Activated CD8-positive, alpha-beta memory T cell treated with anti-CD3 and anti-CD28 coated beads, Interleukin-2, amount 50 U/mL, for 48 hours (primary cell): ENCODE measurements at regions not wholly inside any gene's neighbourhood (a gene's known extent, or its start where the extent isn't known, plus 50 kb on each side); places are given as distances from the start of the nearest gene placed in this dataset.
"Not testable (repeated sequence)": the region's sequence is repeated elsewhere in the genome, so short reads cannot be mapped to it uniquely, and the experiment has no call there.

Experiments
- DNase-seq: peaks from one replicate; pipeline ENCODE4 v3.0.0-alpha.2; 2020

DNA sequence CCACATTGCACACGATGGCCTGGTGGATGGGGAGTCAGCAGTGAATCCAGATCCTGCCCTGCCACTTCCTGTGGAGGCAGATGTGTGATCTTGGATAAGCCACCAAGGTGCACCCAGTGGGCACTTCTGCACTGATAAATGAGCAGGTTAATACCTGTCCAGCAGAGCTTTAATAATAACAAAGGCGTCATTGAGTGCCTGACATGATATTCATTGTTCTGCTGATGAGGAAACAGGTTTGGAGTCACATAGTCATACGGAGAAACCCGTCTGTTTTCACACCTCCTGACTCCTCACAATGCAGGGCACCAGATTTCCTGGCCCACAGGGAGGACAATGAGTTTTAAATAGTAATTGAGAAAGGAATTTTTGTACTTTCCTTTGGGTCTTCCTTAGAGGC, 324.6 kb upstream of the CDH5 start:
- no peak for DNase-seq

DNA sequence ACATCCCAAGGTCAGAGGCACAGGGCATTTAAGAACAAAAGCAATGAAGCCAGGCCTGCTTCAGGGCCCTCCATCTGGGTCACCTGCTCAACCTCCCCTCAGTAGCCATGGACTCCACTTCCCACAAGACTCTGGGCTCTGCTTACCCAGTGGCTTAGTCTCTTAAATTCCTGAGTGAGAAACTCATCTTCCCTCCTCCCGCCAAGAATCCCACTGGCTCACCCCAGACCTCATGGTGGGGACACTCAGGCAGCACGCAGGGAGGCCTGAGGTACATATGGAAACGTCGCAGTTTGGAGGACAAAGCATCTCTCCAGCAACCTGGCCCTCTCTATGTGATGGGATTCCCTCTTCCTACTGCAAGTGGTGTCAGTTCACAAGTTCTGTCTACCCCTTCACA, 326.7 kb upstream of the CDH5 start:
- no peak for DNase-seq

DNA sequence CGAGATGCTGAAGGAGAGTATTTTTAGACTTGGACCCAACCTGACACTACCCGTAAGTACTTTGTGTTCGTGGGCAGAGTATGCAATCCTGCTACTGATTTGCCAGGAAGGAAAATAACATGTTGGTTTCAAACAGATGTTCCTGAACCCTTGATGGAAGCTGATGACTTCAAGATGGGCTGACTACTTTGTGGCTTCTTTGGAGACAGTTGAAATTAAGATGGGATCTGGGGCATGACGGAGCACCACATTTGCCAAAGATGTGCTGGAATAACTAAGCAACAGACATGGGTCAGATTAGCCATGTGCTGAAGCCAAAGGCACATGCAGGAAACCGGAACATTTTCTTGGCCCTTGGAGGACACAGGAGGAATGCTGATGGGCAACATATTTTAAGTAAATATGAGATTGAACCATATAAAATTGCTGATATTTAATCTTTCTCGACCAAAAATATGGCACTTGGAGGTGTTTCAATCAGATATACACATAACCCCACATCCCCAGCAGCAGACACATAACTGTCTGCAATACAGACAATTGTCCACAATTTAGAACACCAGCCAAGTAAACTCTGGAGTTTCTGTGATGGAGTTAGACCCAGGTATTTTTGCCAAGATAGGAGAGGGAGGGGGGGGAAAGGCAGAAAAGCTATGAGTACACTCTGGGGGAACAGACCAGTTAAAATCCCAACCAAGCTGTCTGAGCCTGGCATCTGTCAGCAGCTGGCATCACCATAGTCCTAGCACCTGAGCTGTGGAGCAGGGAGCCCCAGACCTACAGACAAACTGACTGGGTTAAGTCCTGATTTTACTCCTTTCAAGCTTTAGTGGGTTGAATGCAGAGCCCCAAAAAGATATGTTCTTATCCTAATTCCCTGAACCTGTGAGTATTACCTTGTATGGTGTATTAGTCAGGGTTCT, 329.4 kb upstream of the CDH5 start:
- no peak for DNase-seq

DNA sequence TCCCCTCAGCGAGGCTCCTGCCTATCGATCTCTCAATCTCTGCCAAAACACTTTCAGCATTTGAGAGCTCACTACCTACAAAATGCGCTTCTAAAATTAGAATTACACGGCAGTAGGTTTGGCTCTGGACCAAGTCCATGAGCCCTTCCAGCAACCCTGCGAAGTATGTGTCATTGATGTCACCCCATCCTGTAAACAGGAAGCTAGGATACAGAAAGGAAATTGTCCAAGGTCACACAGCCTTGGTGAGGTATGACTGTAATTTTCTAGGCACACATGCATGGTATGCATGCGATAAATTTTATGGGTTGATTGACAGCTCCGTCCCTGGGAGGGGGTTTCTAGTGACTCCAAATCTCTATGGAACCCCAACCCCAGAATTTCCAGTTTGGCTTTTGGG, 330.3 kb upstream of the CDH5 start:
- DNase-seq: no peak

DNA sequence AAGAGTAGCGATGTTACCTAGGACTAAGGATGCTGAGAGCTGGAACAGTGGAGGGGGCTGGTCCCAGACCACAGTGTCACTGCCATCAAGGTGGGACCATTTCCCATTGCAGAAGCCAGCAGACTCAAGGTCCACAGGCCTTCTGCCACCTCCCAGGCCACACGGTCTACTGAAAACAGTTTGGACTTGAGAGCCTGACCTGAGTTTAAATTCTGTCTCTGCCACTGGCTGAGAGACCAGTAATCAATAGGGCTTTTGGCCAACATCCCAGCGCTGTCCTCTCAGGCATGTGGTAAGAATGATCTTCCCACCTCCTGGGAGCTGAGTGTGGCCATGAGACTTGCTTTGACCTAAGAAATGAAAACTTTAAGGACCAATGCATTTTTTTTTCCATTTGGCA, 331.4 kb upstream of the CDH5 start:
- no peak for DNase-seq

DNA sequence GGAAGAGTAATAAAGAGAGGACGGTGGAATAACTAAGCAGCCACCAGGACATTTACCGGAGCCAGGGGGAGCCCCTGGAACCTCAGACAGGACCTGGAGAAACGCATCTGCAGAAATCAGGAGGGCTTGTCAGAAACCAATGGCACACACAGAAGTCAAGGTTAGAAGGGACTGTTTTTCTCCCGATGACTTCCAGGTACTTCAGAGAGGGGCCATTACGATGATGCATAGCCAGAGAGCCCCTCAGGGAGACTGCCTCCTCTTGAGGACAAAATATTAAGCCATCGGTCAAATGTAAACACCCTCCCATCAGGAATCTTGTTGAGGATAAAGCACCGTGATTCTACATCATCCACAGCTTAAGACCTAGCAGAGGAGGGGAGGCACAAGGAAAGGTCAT, 333.6 kb upstream of the CDH5 start:
- no peak for DNase-seq

DNA sequence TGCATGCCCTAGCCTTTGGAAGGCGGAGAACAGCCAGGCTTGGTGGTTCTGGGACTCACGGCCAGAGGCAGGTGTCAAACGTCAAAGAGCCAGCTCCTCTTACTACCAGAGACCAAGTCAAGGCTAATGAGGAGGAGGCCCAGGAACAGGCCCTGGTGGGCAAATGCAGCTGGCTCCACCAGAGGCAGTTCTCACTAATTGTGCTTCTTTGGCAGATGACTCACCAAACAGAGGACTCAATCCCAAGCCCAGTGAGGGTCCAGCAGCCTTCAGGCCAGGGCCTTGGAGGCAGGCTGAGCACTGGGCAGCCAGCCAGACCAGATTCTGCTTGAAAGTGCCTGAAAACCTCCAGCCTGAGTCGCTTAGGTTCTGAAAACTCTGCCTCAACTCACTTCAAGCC, 336.5 kb upstream of the CDH5 start:
- DNase-seq: no peak

DNA sequence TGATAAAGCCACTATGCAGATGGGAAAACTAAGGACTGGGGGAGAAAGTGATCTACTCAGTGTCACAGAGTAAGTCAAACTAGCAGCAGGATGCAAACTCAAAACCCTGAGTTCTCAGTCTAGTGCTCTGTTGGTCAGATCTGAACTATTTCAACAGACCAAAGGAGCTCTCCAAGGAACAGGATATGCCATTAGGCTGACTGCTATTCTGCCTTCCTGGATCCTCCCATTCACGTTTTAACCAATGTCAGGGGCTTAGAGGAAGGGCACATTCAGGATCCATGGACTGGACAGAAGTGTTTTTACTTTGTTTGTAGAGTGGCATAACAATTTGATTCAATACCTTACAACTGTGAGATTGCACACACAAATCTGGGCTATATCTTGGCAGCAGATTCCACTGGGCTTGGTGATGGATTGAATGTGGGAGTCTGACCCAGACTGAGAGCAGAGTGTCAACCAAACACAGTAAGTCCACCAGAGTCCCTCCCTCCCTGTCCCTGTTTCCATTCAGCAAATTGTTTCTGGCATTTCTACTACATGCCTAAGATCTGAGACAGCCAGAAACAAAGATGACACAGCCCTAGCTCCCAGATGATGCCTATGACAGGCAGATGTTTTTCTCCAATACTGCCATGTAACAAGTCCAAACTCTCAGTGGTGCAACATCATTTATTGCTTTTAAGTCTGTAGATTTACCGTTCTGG, 337.8 kb upstream of the CDH5 start:
- no peak for DNase-seq

DNA sequence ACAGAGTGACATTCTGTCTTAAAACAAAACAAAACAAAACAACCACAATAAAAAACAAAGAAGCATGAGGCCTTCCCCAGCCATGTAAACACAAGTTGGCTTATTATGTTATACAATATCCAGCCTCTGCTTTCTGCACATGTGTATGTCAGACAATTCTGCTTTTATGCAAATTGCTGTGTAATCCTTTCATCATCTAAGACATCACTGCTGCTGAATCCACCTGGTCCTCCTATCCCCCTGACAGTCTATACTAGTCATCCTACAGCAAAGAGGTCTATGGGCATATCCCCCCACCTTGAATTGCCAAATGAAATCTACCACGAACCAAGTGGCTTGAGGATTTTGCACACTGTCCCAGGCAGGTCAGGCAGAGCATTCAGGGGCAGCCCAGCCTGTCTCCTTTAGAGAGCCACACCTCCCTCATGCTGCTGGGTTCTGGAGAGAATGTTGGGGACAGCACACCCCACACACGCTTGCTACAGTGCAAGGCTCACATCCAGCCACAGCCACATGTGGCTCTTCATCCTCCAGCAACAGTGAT, 339.6 kb upstream of the CDH5 start:
- no peak for DNase-seq

DNA sequence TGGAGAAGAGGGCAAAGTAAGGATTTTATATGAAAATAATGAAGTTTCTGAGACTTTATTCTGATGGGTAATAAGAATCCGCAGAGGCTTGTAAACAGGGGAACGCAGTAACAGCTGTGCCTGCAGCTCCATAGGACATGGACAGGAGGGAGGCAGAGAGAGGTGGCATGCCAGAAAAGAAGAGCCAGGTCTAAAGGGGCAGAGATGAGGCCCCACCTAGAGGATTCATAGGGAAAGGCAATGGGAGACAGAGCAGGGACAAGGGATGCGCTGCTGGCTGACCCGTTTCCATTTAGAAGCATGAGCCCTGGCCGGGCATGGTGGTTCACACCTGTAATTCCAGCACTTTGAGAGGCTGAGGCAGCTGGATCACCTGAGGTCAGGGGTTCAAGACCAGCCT, 340.3 kb upstream of the CDH5 start:
- no peak for DNase-seq

DNA sequence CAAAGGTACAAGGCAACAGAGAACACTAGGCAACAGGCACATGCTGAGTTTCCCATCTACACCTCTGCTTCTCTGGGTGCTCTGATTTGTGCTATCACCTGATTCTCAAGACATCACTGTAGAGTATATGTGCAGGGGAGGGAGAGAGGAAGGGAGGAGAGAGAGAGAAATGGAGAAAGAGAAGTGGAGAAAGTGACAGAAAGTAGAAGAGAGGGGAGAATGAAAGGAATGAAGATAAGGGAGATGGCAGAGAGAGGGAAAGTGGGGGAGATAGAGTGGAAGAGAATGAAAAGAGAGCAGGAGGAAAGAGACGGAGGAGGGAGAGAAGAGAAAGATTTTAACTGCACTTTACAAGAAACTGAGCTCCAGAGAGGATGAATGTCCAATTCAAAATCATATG, 340.7 kb upstream of the CDH5 start:
- no peak for DNase-seq

DNA sequence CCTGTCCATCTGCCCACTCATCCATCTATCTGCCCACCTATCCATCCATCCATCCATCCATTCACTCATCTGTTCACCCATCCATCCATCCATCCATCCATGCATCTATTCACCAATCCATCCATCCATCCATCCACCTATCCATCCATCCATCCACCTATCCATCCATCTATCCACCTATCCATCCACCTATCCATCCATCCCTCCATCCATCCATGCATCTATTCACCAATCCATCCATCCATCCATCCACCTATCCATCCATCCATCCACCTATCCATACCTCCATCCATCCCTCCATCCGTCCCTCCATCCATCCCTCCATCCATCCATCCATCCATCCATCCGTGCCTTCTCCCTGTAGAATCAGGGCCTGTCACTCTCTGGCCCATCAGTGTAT, 341.9 kb upstream of the CDH5 start:
- not testable (repeated sequence) for DNase-seq

DNA sequence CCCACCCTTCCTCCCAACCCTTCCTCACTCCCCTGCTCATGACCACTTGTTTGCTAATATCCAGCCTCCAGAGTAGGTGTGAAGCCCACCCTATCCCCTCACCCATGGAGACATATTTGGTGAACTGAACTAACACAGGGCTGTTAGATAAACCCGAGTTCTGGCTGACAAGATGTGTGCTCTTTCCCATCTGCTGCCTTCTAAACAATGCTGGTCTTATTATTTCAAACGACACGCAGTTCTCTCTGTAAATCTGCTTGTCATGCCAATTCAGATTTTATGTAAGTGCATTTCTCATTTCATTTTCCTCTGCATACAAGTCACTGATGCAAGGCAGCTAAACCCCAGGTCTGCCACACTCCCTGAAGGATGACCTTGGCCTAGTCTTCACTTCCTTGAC, 343.0 kb upstream of the CDH5 start:
- no peak for DNase-seq

DNA sequence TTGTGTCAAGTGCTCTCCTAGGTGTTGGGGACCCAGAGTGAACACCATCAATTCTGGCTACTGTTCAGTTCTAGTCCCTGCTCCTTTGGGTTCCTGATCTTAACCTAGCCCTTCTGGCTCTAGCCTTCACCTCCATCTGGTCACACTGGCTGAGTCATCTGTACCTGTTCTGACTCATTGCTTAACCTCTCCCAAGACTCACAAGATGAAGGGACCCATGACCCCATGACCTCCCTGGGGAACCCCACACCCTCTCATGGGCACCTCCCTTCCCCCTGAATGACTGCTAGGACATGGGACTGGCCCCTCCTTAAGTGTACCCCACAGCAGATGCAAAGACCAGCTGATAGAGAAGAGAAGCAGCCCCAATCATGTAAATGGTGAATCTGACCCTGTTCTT, 345.8 kb upstream of the CDH5 start:
- no peak for DNase-seq

DNA sequence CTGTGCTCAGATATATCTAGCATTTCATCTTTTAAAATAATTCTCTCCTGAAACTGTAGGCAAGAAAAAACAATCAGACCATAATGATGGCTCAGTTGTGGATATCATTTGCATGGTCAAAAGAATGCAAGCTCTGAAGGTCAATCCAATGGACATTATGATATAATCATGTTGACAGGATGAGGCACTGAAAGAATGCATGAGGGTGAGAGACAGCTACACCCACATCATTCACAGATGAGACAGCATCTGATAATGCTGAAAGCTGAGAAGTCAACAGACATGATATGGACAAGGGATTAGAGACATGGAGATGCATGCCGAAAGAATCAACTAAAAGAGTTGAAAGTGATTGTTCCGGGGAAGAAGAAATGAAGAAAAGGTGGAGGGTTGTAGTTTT, 346.4 kb upstream of the CDH5 start:
- no peak for DNase-seq

DNA sequence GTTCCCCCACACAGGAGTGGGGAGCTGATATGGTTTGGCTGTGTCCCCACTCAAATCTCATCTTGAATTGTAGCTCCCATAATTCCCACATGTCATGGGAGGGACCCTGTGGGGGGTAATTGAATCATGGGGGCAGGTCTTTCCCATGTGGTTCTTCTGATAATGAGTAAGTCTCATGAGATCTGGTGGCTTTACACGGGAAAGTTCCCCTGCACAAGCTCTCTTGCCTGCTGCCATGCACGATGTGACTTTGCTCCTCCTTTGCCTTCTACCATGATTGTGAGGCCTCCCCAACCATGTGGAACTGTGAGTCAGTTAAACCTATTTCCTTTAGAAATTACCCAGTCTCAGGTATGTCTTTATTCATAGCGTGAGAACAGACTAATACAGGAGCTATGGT, 347.0 kb upstream of the CDH5 start:
- not testable (repeated sequence) for DNase-seq

DNA sequence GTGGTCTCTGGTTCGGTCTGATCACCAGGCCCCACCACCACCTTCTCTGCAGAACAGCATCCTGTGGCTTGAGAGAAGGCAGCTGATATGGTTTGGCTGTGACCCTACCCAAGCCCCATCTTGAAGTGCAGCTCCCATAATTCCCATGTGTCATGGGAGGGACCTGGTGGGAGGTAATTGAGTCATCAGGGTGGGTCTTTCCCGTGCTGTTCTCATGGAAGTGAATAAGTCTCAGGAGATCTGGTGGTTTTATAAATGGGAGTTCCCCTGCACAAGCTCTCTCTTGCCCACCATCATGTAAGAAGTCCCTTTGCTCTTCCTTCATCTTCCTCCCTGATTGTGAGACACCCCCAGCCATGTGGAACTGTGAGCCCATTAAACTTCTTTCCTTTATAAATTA, 352.3 kb upstream of the CDH5 start:
- DNase-seq: no peak

DNA sequence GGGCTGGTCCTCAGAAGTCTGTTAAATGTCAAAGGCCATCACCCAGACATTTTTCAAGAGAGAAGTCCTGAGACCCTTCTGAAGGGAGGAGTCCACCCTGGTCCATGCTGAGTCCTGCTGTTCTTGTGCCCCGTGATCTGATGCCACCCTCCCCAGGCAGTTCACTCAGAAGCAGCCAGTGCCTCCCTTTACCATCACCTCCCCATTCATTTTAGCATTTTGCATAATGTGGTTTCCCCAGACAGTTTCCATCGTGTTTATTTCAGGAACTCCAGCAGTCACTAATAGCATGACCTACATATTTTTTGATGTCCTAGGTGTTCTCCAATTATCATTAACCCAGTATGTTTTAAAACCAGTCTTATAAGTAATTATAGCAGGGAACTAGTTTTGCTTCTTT, 353.0 kb upstream of the CDH5 start:
- no peak for DNase-seq

DNA sequence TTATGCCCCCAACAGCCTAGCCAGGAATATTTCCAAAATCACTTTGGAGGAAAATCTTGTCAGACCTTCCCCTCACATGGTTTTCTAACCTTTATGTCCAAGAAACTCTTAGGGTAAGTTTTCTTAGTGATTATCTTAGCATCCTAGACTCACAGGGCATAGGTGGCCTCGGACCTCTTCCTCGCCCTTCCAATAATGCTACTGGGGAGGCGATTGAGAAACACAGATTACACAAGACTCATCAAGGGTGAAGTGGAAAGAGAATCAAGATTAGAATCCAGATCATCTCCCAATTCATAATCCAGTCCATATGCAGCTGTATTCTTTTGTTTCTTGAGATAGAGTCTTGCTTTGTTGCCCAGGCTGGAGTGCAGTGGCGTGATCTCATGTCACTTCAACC, 358.4 kb upstream of the CDH5 start:
- DNase-seq: no peak

DNA sequence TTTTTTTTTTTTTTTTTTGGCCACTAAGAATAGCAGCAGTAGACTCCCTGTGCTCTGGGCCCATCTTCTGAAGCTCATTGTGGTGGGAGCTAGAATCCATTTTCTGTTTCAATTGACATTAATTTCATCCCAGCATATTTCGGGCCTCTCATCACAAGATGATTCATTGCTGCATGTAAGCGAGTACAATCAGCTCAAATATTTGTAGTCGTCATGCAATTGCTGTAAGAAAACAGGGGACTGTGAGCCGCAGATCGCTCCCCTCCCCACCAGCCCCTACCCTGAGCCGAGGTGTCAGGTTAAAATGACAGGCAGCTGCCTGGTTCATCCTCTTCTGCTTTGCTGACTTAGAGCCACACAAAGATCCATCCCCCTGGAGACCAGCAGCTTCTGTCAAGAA, 358.8 kb upstream of the CDH5 start:
- no peak for DNase-seq

DNA sequence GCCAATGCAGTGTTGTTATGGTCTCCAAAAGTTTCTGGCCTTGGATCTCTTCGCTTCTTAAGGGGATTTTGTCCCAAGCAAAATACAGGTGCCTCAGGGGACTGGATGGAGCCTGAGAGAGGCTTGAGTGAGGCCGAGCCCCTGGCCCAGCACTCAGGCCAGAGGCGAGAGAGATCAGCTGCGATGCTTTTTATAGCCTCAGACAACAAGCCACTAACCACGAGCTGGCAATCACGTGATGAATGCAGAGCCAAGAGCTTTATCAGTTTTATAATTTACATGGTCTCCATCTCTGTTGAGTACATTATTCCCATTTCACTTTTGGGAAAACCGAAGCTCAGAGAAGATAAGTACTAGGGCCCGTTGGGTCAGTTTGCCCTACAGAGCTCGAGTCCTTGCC, 360.0 kb upstream of the CDH5 start:
- no peak for DNase-seq

DNA sequence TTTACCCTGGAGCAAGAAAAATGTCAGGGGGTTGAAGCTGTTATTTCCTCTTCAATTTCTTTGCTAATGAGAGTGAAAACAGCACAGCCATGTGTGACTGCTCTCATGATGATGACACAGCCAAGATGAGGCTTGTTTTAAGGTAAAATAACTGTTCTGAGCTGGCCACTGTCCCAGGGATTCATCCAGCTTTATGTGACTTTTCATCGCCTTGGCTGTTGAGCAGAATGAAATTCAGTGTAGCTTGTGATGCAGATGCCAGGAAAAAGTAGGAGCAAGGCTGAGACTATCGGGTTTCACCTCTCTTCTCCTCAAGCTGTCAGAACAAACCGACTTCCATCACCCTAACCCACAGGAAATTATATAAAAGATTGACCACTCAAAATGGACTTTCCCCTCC, 361.8 kb upstream of the CDH5 start:
- DNase-seq: no peak

DNA sequence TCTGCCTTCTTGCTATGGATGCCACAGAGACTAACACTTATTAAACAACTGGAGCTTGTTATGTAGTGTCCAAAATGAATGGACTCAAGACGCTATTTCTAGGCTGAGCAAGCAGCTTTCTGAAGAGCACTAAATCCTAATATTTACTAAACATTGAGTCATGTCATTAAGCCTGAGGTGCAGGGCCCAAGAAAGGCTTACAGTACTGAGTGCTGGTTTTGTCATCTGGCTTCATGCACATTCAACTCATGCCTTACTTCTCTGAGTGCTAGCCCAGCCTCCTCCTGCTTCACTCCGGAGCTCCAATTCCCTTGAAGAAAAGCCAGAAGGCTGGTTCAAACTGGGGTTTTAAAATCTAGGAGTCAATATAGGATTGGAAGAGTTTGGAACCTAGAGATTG, 363.3 kb upstream of the CDH5 start:
- DNase-seq: no peak

DNA sequence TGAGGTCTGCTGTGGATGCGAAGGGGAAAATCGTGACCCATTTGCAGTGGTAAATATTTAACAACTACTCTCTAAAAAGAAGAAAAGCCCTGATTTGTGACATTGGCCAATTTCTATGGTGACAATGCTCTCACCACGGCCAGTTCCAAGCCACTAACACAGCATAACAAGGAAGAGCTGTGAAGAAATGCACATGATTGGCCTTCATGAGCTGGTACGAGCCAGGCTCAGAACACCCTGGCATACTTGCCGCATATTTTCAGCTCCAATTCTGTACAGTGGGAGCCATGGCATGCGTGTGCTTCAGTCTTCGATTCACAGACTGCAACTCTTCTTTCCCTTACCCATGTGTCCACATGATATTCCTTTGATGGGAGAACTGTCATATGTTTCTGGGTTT, 363.9 kb upstream of the CDH5 start:
- DNase-seq: no peak
